ENCODE measurements at regions not wholly inside any gene's neighbourhood (a gene's known extent, or its start where the extent isn't known, plus 50 kb on each side); places are given as distances from the start of the nearest gene placed in this dataset.
"Not testable (repeated sequence)": the region's sequence is repeated elsewhere in the genome, so short reads cannot be mapped to it uniquely, and the experiment has no call there.

DNA sequence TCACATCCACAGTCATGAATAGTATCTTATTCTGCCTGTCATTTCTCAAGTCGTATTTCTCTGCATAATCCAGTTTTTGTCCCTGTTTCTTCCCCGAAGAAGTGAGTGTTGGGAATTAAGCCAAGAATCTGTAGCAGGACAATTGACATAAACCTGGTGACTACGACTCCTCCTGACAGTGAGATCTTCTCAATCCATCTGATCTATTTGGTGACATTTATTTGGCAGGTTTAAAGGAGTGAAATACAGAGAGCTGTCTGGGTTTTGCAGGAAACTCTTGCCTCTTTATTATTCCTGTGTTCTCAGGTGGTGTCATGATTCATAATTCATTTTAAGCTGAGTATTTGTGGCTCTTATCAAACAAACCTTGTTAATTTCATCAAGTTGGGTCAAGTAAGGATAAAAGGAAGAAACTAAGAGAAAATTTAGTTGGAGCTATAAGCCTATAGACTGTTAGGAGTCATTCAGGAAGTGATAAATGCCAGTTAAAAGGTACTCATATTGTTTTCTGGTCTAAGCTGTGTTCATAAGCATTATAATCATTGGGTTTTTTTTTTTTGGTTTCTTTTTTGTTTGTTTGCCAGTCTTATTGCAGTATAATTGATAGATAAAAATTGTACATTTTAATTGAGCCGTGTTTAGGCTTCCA, 95.9 kb upstream of the PCSK1 start:
- no peak for DNase-seq (ENCODE audit: low read depth in 2 of 2, low spot score in 1 of 2)

DNA sequence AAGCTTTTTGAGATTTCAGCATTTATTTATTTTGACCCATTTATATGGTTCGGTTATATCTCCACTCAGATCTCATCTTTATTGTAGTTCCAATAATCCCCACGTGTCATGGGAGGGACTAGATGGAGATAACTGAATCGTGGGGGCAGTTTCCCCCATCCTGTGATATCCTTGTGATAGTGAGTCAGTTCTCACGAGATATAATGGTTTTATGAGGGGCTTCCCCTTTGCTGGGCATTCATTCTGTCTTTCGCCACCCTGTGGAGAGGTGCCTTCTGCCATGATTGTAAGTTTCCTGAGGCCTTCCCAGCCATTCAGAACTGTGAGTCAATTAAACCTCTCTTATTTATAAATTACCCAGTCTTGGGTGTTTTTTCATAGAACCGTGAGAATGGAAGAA, 96.5 kb upstream of the PCSK1 start:
- no peak for DNase-seq (ENCODE audit: low read depth in 2 of 2, low spot score in 1 of 2)

DNA sequence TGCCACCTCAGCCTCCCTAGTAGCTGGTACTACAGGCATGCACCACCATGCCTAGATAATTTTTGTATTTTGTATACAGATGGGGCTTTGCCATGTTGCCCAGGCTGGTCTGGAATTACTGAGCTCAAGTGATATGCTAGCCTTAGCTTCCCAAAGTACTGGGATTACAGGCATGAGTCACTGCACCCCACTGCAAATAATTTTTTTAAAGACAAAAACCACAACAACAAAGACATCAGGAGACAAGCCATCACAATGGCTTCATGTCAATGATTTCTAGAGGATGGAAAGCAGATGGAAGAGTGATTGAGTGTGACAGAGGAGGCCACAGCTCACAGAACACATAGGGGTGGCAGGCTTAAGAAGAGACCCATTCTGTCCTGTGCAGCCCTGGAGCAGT, 97.9 kb upstream of the PCSK1 start:
- no peak for DNase-seq (ENCODE audit: low read depth in 2 of 2, low spot score in 1 of 2)

DNA sequence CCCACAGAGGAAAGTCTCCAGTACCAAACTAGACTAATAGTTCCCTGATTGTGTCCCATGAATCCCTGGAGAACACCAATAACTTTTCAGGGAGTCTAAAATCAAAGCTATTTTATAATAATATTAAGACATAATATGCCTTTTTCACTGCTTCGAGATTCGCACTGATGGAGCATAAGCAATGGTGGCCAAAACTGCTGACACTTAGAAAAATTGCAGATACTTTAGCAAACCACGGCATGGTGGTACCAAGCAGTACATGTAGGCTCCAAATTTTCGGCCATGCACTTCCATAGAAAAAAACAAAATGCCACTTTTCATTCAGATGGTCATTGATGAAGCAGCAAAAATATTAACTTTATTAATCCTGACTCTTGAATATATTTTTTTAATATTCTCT, 100.3 kb upstream of the PCSK1 start:
- no peak for DNase-seq (ENCODE audit: low read depth in 2 of 2, low spot score in 1 of 2)

DNA sequence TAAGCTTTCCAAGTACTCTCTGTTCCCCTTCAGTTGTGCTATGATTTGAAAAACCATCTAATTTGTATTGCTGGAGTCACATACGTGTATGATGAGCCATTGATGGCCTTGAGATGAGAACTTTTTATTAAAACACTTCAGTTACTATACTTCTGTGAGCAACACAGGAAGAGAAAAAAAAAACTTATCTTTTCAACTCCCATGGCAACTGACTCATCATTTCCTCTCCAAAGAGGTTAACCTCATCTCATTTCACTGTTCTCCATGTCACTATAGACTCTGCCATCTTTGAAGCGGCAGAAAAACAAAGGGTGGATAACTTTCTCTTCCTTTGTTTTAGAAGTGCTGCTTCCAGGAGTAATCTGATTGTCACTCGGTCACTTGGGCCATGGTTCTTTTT, 104.3 kb upstream of the PCSK1 start:
- DNase-seq (ENCODE audit: low read depth in 2 of 2, low spot score in 1 of 2): no peak

DNA sequence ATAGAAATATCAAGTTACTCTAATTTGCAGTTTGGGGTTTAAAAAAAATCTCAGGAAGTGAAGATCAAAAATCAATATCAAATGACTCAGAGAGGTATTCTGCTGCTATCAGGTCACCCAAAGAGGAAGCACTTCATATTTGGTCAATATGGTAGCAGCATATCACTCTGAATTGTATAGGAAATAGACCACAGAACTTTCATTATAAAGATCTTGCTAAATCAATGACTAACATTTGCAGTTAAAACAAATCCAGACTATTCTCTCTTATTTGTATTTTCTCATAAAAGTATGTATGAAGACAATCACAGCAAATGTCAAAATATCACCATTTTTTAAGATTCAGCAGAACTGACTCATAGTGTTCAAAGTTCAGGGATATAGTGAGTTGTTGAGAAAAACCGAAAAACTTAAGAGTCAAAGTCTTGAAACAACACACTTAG, 105.8 kb upstream of the PCSK1 start:
- no peak for DNase-seq (ENCODE audit: low read depth in 2 of 2, low spot score in 1 of 2)

DNA sequence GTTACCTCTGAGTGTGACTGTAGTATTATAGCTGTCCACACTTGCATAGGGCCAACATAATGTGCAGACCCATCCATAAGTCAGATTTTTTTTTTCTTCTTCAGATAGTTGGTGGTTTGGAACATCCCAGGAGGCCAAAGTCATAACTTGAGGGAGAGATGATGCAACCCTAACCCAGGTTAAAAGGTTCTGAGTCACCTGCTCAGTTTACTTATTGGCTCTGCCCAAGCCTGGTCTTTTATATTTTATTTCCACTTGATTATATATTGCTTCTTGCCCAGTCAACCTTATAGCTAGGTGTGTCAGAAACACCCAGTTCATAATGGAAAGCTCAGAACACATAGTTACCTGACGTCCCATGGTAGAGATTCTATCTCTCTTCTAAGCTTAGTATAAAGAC, 113.1 kb upstream of the PCSK1 start:
- DNase-seq (ENCODE audit: low read depth in 2 of 2, low spot score in 1 of 2): no peak

DNA sequence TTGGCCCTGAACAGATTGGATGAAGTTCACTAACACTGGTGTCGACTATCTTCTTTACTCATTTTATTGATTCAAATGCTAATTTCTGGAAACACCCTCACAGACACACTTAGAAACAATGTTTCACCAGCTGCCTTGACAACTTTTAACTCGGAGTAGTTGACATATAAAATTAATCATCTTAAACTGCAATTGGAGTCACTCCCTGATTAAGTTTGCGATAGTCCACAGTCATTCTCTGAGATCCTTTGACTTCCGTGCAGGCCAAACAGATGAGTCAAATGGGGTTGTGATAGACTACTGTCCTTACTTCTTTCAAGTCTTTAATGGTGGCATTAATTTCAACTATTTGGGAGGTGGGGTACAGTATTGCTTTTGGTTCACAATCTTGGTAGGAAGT, 114.4 kb upstream of the PCSK1 start:
- no peak for DNase-seq (ENCODE audit: low read depth in 2 of 2, low spot score in 1 of 2)

DNA sequence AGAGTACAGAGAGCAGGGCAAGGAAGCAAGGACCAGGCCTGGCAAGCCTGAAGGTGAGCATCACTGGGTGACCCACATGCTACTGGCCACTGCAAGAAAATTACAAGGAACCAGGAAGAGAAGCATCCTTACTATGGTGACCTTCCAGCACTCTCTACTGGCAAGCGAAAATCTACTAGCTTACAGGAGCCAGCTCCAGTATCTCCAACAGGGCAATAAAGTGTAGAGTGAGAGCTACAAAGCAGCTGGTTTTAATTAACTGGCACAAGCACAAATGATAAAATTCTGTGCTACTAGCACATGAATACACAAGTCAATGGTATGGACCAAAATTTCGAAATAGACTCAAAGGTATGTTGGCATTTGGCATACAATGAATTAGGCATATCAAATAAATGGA, 113.3 kb upstream of the CAST start:
- DNase-seq (ENCODE audit: low read depth in 2 of 2, low spot score in 1 of 2): no peak

DNA sequence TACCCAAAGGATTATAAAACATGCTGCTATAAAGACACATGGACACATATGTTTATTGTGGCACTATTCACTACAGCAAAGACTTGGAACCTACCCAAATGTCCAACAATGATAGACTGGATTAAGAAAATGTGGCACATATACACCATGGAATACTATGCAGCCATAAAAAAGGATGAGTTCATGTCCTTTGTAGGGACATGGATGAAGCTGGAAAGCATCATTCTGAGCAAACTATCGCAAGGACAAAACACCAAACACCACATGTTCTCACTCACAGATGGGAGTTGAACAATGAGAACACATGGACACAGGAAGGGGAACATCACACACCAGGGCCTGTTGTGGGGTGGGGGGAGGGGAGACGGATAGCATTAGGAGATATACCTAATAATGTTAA, 101.3 kb upstream of the CAST start:
- DNase-seq (ENCODE audit: low read depth in 2 of 2, low spot score in 1 of 2): not testable (repeated sequence)

DNA sequence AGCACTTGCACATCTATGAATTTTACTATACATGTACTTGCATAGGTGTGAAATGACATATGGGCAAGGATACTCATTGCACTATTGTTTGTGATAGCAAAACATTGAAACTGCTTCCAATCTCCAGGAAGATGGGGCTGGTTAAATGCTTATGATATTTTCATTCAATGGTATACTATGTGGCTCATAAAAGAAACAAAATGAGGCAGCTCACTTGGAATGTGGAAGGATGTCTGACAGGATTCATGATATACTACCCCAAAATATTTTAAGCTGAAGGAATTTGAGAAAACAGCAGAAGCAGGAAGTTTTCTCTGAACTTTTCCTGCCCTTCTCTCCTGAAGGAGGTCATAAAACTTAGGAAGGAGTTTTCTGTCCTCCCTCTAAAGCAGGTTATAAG, 99.6 kb upstream of the CAST start:
- no peak for DNase-seq (ENCODE audit: low read depth in 2 of 2, low spot score in 1 of 2)

DNA sequence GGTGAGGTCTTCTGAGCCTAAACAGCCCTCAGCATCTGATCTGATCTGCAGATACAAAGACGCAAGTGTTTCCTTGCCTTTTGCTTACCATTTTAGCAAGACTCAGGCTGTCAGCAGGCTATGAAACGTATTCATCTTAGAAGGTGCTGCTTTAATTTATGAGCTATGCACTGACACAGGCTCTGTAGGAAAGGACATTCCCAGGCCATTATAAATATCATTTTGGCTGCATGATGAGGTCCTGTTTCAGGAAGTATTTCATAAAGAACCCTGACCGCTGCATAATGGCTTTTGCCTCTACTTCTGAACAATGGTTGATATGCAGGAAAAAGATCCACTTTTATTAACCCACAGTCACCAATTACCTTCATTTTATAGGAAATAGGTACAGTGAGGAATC, 98.4 kb upstream of the CAST start:
- no peak for DNase-seq (ENCODE audit: low read depth in 2 of 2, low spot score in 1 of 2)

DNA sequence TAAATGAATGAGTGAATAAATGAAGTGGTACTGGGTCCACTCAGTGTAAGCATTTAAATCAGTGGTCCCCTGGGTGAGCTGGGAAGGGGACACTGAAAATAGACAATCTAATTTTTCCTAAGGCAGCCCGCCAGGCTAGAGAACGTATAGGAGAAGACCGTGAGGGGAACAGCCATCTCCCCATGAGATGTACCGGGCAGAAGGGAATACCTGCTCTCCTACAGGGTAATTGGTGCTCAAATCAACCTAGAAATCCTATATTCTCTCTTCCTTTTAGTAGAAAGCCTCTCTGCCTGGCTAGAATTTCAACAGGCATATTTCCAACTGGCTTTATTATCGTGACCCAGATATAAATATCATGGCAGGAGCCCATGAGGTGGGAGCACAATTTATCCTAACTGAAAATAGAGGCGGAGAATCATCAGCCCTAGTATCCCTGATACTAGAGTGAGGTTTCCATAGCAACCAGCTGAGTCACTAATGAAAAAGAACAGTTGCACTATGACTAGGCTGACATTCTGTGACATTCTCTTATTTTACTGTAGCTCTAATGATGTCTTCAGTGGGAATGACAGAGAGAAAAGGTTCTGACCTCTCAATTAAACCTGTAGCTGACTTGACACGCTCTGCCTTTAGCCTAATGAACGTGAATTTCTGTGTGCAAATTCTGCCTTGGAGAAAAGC, 96.5 kb upstream of the CAST start:
- DNase-seq (ENCODE audit: low read depth in 2 of 2, low spot score in 1 of 2): no peak

DNA sequence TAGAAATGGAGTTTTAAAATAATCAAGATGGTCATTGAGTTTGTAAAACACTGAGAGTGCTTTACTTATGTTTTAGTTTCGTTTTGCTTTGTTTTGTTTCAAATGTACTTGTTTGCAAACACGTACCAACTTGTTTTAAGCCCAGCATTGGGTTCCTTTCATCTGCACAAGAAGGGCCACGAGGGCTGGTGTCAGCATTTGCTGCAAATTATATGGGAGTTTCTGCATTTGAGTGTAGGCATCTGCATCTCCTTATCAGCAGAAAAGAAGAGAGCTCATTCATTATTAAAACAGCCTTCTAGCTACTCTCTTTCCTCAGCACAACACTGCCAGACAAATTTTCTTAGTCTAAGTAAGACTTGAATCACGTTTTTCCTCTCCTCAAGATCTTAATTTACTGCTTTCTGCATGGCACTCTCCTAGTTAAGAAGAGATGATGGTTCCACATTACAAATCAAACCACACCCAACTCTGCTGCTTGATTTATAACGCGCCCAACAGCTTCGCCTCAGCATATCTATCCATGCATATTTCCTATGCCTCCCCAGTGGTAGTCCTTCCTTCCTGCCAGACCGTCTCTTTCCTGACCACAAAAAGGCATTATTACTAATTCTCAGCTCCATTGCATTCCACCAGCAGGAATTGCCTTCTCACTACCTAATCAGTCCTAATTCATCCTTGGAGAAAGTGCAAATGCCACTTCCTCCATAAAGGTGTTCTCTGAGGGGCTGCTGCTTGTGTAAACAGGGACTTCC, 95.2 kb upstream of the CAST start:
- DNase-seq (ENCODE audit: low read depth in 2 of 2, low spot score in 1 of 2): no peak

DNA sequence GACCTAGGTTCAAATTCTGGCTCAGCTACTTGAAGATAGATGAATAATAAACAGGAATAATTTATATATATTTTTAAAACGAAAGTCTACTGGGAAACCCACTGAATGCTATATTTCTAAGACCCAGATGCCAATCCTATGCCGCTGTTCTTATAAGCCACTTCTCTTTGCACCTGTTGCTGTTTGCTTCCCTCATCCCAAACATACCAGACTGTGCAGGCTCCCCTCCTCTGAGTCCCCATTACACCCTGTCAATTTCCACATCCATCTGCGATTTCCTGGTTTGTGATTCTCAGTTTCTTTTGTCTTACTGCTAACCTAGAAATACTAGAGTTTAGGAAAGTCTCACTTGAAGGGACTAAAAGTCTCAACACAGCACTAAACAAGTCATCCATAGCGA, 92.8 kb upstream of the CAST start:
- DNase-seq (ENCODE audit: low read depth in 2 of 2, low spot score in 1 of 2): no peak

DNA sequence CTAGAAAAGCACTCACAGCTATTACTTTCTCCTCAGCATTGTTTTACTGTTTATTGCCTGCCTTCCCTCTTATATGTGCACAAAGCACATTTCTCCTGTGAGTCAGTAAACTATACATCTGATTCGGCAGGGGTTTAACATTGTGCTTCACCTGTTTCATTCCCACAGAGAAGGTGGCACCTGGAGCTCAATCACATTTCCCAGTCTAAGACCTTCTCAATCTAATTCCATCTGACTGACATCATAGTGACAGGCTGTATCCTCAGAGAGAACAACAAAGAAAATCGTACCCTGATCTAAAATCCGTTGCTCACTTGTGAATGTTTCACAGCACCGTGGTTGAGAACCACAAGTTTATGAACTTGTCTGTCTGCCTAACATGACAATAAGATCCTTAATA, 92.4 kb upstream of the CAST start:
- no peak for DNase-seq (ENCODE audit: low read depth in 2 of 2, low spot score in 1 of 2)

DNA sequence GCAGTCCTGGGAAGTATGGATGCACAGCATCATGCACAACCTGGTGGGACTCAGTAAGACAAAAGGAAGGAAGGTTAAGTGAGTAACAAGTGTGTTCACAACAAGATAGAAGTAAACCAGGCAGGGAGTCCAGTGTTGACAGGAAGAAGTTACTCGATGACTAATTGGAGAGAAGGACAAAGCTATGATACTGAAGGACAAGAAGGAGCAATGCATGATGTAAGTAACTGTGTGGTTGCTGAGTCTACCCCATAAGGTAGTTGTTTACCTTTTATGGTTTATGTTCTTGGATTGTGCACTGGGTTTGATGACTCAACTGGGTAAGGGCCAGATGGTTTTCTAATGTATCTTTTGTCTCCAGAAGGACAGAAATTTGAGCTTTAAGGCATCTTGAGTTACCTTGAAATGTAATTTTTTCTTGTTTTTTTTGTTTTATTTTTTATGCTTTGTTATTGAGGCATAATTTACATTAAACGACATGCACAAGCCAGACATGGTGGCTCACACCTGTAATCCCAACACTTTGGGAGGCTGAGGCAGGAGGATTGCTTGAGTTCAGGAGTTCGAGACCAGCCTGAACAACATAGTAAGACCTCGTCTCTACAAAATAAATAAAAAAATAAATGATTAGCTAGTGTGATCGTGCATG, 89.2 kb upstream of the CAST start:
- no peak for DNase-seq (ENCODE audit: low read depth in 2 of 2, low spot score in 1 of 2)

DNA sequence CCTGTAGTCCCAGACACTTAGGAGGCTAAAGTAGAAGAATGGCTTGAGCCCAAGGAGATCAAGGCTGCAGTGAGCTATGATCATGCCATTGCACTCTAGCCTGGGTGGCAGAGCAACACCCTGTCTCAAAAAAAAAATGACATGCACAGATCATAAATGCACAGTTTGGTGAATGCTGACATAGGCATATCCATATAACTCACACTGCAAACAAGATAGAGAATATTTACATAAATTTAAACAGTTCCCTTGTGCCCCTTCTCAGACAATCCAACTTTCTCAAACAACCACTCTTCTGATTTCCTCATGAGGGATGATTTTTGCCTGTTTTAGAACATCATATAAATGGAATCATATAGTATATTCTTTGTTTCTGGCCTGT, 88.7 kb upstream of the CAST start:
- no peak for DNase-seq (ENCODE audit: low read depth in 2 of 2, low spot score in 1 of 2)

DNA sequence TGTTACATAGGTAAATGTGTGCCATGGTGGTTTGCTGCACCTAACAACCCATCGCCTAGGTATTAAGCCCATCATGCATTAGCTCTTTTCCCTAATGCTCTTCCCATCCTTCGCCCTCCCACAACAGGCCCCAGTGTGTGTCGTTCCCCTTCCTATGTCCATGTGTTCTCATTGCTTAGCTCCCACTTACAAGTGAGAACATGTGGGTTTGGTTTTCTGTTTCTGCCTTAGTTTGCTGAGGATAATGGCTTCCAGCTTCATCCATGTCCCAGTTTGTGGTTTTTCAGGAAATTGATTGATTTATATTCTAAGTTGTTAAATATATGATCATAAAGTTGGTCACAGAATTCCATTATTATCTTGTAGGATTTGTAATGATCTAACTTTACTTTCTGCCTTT, 85.3 kb upstream of the CAST start:
- no peak for DNase-seq (ENCODE audit: low read depth in 2 of 2, low spot score in 1 of 2)

DNA sequence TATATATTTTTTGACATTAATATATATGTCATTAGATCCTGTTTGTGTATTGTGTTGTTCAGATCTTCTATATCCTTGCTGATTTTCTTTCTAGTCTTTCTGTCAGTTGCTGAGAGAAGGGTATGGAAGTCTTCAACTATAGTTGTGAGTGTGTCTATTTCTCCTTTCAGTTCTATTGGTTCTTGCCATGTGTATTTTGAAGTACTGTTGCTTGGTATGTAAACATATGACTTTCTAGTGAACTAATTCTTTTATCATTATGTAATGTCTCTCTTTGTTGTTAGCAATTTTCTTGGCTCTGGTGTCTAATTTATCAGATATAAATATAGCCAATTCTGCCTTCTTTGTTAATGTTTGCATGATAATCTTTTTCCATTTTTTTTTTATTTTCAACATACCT, 84.3 kb upstream of the CAST start:
- no peak for DNase-seq (ENCODE audit: low read depth in 2 of 2, low spot score in 1 of 2)

DNA sequence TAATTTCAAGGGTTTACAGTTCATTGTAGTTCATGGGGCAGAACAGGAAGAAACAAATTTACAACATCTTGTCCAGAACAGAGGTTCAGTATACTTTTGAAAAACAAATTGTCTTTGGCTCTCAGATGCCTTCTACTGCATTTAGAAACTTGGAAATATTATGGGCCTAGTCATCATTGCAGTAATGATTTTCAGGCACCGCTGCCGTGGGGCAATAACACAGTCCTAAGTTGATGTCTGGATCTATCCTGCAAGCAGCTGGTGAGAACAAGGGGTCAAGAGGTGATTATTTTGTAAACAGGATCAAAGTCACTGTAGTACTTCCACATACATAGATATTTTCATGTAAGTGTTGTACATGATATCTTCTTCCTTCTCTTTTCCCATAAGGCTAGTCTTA, 82.5 kb upstream of the CAST start:
- no peak for DNase-seq (ENCODE audit: low read depth in 2 of 2, low spot score in 1 of 2)

DNA sequence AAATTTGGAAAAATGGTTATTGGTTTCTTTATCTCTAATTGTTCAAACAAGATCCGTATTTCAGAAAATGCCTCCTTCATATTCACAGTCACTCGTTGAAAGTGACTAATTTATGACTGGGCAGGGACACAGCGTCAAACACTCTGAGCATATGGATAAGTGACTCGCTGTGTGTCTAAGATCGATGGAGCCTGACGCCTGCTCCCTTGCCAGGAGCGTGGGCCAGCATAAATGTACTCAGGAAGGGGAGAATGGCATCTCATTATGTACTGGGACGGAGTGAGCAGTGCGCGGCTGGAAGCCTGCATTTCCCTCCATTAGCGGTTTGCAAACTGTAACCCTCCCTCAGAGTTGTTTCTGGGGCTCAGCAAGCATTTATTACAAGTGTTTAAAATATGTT, 79.8 kb upstream of the CAST start:
- no peak for DNase-seq (ENCODE audit: low read depth in 2 of 2, low spot score in 1 of 2)

Measured in stimulated activated CD8-positive, alpha-beta memory T cell treated with anti-CD3 and anti-CD28 coated beads, Interleukin-4, amount 100 ng/mL, for 4 hours (primary cell).